OCI-M1 (cell line): ENCODE measurements at regions not wholly inside any gene's neighbourhood (a gene's known extent, or its start where the extent isn't known, plus 50 kb on each side); places are given as distances from the start of the nearest gene placed in this dataset.
A peak's percentile ranks its signal among the peaks of the same experiment; 100 is the strongest.

Source experiments
- DNase-seq: peaks from one replicate; lab custom pipeline; 2025; lab: John Stamatoyannopoulos, UW

DNA sequence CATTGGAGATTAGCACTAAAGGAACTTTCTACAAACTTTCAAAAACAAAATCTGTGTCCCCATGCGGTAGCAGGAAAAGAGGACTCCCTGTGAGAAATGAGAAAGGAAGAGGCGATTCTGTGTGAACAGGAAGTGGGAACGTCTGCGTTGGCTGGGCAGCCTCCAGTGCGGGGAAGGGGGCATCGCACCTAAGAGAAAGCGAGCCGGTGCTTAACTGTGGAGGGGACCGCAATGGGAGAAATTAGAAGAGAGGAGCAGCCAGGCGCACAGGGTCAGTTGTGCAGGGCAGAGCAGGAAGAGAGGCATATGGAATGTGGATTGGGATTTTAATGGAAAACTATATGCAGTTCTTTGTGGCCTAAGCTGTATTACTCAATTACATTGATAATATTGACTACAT is 77.4 kb upstream of the DOCK9 start:
- DNase-seq = no peak

DNA sequence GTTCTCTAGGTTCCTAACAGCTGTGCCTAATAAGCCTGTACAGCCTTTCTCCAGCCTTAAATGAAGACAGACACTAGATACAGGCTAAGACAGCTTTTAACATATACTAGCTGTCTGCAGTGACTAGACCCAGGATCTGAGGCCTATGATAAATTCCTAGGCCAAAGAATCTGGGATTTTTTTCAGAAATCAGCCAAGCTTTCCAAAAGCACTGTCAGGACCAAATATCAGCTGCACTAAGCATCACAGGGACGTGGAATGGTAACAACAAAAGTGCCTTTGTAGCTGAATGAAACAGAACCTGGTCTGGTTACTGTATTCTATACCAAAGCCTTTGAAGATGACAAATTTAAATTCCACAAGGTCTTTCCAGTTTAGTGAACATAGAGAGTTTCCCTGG is 77.9 kb upstream of the DOCK9 start:
- DNase-seq = no peak

DNA sequence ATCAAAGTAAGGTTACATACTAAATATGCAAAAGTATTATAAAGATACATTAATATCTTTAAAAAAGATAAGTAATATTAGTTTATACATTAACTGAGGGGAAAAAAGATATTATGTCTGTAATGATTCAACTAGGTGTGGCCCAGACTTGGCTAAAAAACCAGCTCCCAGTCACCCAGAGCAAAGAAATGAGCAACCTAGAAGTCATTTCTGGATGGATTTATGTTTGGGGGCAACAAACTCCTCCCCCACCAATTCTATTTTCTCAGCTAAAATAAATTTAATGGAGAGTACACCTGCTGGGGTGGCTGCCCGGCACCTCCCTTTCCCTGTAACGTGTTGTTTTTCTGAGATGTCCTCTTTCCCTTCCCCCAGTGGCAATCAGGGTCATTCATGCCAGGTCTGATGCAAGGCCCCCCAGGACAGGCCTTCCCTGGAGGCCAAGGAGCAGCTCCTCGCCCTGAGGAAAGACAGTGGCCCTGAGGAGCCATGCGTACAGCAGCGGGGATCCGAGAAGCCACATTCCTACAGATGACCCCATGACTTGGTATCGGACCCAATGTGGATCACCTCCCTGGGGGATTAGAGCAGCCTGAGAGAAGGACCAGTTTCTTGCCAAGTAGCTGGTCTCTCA is 78.6 kb upstream of the DOCK9 start:
- no peak for DNase-seq

DNA sequence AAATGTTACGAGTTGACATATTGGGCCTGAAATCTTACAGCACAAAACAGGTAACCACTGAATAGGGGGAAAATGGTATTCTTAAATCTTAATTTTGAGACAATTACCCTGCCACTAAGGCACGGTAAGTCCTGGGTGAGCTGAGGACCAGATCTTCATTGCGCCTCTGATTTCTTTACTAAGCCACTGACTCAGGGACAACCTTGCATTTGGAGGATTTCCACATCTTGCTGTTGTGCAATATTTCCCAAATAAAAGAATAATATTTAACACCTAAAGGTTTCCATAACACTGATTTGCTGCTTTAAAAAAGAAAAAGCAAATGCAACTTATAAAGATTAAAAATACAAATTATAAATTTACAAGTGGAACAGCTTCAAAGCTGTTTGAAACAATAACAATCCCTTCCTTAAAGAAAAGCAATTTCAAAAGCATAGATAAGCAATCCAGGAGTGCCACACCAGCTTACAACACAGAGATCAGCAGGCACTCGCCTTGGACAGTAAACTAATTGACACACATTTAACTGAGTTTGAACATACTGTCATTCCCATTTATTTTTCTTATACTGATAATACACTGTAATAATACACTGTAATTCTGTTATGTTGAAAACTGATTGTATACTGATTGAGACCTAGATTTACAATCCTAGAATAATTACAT is 79.6 kb upstream of the DOCK9 start:
- peak; percentile 10 for DNase-seq

DNA sequence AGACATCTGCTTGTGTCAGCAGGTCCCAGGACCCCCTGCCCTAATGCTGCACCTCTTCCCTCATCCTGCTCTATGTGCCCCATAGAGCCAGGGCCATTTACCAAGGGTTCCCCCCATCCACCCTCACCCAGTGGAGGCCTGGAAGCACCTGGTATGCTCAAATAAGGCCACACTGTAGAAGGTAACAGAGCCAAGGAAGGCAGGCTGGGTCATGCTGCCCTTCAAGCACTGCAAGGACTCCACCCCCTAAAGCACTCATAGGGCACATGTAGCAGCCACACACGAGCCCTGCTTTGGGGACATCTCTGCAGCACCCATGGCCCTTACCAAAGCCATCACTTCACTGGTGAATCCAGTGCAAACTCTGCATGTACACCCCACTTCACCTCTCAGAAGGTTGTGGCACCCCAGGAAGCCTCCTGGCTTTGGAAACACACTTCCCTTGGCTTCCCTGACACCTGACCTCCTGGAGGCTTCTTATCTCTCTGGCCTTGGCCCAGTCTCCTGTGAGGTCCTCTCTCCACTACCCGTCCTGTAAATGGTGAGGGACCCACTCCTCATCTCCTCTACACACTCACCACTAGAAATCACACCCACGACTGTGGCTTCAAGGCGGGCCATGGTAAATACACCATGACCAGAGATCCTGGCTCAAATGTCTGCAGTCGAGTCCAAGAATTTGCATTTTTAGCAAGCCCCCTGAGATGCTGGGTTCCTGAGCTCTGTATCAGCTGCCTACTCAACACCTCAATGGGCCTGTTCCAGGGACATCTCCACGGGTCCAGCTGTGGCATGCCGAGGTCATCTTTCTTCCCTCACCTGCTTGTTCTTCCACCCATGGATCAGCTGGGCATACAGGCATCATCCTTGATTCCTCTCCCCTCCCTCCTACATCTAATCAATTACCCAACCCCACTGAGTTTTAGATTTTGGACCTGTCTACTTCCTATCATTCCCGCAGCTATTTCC is 80.9 kb upstream of the DOCK9 start:
- no peak for DNase-seq

DNA sequence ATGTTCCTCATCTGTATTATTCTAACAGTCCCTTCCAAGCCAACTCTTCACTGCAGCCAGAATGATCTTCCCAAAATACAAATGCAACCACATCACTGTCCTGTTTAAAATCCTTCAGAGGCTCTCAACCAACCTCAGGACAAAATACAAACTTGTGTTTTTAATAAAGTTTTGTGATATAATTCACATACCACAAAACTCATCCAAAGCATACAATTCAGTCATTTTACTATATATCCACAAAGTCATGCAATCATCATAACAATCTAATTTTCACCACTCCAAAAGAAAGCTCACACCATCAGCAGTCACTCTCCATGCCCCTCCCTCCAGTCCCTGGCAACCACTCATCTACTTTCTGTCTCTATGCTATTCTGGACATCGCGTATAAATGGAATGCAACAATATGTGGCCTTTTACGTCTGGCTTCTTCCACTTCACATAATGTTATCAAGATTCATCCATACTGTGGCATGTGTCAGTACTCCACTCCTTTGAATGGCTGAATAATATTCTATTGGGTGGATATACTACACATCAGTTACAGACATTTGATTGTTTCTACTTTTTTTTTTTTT is 81.7 kb upstream of the DOCK9 start:
- DNase-seq = no peak

DNA sequence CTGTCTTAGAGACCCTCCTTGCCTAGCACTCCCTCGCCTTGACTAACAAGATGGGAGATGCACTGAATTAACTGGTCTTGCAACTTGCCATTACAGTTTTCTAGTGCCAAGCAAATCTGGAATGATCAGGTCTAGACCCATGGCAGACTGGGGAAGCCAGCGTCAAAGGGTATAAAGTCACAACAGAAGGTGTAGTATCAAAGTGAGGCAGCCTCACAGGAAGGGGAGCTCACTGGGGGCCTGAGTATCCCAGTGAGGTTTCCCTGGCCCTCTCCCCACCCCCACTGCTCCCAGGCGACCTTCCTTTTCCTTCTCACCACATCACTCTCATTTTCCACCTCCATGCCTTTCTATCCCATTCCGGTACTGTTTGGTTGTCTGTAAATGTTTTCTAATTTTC is 83.5 kb upstream of the DOCK9 start:
- DNase-seq = no peak

DNA sequence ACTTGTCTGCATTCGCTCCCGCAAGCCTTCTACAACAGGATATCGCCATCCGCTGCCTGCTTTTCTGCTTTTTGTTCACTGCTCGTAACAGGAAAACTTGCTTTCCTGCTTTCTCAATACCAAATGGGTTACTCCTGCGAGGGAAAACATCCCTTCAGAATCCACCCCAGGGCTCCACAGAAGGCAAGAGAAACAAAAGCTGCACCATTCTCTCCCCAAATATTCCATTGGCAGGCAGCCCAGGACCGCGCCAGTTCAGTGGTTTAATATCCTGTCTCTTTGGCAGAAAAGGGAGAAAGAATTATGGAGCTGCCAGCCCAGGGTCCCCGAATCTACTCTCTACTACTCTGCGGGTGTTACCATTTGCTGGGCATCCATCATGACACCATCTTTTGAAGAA is 84.7 kb upstream of the DOCK9 start:
- DNase-seq = no peak

DNA sequence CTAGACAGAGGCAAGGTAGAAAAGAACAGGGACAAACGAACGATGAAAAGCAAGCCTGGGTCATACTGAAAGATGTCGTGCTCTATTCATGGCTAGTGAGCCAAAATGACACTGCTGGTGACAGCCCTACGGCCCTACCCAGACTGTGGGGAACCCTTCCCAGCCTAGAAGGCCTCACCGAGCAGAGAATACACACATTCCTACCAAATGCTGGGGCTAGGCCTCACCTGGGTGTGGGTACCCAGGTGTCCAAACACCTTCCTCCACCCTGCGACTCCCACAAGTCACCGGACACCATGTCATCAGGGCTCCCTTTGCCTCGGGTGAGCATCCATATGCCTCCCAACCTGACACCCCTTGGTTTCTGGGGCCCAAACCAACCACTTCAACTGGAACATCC is 85.3 kb upstream of the DOCK9 start:
- no peak for DNase-seq

DNA sequence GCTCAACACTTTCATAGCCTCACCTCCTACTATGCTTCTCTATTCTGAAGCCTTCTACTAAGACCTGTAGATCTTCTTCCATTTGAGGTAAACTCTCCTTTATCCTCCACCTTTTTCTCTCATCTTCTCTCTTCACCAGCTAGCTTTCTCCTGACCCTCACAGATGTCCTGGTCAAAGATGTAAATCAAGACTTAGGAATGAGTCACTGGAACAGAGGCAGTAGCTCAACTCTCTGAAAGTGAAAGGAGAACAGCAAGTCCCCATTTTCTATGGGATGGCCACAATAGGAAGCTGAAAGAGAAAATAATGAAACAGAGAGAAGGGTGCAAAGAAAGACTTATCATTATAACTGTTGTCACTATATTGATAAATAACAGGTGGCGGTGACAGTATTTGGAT is 86.1 kb upstream of the DOCK9 start:
- peak; percentile 56 for DNase-seq

DNA sequence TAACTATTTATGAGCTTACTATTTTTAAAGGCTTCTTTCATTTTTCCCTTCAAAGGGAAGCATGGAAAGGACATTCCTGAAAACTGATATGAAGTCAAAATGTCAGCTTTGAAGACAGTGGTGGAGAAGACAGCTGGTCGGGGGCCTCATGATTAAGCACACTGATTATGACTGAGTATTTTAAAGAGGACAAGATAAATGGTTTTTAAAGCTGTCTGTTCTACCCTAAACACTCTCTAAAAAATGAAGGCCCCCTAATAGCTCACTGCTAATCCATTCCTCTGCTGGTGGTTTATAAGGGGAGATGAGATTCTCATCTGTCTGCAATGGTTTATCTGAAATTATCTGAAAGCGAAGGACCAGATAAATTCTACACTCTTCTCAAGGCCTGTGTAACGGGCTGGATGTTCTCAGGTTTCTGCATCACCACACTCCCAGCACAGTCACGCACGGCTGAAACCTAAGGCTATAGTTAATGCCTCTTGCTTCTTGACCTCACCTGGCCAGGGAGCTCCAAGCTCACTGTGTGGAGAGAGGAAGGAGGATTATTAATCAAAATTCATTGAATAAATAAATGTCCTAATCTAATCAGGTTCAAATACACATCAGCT is 86.9 kb upstream of the DOCK9 start:
- peak; percentile 14 for DNase-seq

DNA sequence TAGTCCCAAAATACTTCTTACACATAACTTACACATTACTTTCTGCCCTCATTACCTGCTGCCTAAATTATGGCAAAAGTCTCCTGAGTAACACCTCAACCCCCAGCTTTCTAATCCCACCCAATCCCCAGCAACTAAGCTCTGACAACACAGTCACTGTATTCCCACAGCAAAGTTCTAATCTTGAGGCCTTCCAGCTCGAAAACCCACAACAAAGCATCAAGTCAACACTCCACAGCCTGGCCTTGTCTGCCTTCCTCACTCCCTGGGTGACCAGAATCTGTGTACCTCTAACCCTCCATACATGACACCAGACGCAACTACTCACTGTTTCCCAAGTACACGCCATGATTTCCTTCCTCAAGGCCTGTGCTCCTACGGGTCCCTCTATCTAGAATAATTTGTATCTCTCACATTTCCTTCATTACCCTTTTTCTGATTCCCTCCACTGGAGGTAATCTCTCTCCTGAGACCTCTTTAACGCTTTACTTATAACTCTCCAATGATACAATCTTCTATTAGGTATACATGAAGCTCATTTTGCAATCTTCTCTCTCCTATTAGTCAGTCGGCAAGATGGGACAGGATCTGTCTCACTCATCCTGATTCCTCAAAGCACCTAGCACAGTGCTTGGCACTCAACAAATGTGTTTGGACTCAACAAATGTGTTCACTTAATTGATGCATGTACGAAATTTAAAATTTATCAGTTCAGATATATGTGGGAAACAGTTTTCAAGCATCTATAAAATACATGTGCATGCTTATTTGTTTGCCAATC is 87.6 kb upstream of the DOCK9 start:
- no peak for DNase-seq

DNA sequence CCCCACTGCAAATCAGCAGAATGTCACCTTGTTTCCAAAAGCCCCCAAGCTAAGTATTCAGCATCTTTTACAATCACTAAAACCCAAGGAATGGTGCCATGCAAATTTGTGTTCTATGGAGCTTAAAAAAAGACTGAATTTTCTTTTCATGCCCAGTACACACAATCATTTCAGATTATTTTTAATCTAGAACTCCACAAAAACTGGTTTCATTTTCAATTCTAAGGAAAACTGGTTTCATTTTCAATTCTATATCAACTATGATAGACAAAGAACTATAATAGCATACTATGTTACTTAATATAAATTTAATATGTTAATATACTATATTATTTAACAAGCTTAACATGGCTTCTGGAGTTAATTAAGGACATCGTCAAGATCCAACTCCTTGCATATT is 88.4 kb upstream of the DOCK9 start:
- peak; percentile 79 for DNase-seq

DNA sequence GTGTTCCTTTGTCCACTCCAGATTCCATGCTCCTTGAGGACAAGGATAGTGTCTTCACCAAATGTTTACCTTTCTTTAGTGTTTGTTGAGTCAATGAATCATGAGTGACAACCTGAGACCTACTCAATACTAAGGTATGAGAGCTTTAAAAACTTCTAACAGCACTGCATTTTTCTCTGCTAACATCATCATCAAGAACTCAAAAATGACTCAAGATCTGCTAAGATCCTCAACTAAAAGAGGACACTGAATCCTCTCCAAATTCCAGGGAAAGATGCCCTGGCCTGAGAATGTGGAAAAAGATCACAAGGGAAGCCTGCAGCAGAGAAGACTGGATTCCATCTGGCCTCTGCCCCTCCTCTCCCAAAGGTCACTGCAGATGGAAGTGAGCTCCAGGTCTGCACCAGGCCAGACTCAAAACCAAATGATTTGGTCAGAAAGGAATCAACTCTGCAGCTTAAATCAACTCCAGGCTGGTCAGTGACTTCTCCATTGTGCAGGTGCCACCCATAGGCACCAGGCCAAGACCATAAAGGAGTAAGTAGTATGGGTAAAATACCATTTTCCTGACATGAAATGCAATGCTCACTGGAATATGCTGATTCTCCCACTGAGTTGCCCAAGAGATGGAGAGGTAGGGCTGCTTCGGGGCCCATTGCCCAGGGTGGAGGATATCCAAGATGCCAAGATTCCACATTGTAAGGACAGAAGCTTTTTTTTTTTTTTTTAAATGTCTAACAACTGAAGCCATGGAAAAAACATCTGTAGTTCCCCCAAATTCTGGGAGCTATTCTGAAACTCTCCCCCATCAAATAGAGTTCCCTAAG is 89.5 kb upstream of the DOCK9 start:
- DNase-seq = no peak

DNA sequence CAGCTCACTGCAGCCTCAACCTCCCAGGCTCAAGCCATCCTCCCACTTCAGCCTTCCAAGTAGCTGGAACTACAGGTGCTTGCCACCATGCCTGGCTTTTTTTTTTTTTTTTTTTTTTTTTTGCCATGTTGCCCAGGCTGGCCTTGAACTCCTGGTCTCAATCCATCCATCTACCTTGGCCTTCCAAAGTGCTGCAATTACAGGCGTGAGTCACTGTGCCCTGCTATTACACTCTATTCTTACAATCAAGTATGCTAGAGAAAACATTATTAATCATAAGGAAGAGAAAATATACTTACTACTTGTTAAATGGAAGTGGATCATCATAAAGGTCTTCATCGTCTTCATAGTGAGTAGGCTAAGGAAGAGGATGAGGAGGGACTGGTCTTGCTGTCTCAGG is 93.3 kb upstream of the DOCK9 start:
- no peak for DNase-seq

DNA sequence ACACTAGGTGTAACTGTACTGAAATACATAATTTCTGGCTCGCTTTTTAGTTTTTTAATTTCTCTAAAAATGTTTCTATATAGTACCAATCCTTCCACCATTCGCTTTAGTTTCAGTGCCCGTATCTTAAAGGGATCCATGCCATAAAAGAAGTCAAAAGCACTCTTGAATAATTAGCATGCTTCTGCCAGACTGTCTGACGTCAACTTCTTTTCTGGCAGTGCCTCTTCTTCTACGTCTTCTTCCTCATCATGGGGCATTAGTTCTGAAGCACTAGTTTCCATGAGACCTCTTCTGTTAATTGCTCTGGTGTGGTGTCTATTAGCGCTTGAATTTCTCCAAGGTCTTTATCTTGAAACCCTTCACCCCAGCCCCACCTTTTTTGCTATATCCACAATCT is 93.8 kb upstream of the DOCK9 start:
- DNase-seq = no peak

DNA sequence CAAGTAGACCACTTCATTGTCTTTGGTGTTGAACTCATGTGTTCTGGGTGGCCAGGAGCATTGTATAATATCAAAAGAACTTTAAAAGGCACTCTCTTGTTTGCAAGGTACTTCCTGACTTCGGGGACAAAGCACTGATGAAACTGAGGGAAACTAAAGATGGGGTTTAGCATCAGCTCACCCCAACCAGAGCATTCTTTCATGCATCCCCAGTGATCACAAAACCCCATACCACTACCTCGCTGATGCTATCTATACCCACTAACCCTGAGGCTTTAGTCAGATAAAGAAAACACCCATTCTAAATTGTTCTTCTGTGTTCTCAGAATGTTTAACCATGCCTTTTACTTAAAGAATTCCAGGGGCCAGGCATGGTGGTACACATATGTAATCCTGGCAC is 94.5 kb upstream of the DOCK9 start:
- DNase-seq = no peak

DNA sequence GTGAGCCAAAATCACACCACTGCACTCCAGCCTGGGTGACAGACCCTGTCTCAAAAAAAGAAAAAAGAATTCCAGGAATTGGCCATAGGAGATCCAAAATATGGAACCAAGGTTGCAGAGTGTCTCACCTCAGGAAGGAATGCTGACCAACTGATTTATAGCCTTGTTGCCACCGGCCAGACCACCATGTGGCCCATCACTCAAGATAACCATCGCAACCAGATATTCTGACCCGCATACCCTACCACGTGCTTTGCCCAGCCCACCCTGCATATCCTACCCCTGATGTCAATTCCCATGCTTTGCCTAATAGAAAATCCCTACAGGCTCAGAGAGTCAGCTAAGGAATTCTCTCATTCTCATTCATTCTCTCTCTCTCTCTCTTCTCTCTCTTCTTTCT is 95.1 kb upstream of the DOCK9 start:
- DNase-seq = no peak

DNA sequence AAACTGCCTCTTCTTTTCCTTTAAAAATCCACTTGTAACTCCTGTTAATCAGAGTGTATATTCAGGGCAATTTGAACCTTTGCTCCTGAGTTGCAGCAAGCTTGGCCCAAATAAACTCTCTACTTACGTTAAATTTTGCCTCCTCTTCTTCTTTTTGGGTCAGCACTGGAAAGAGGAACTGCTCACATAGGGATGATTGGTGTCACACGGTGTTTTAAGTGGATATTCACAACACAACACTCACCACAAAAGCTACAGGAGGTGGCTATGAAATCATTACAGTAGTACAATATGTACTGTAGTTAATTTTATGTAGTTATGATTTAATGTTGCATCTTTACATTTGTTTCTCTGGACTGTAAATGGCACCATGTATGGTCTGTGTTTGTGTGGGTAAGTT is 96.8 kb upstream of the DOCK9 start:
- peak; percentile 44 for DNase-seq
